K562 (cell line): ENCODE measurements at regions not wholly inside any gene's neighbourhood (a gene's known extent, or its start where the extent isn't known, plus 50 kb on each side); places are given as distances from the start of the nearest gene placed in this dataset.

Experiments
- CEBPB ChIP-seq: fragments of 450-650 bp; IDR thresholded peaks from 2 replicates; pipeline ENCODE4 v1.6.1; 2016; ENCODE audit warnings: missing genetic modification characterization, missing compliant biosample characterization
- EP300 ChIP-seq: IDR thresholded peaks from 2 replicates; pipeline ENCODE4 v1.6.1; 2012; ENCODE audit warnings: low read length, improper control_type of control experiment
- MITF ChIP-seq: IDR thresholded peaks from 2 replicates; pipeline ENCODE4 v1.6.1; 2014; ENCODE audit warnings: antibody characterized with exemption
- NFXL1 ChIP-seq: fragments of 450-650 bp; formaldehyde crosslinking; IDR thresholded peaks from 2 replicates; pipeline ENCODE4 v1.4.0; 2021; ENCODE audit warnings: mild to moderate bottlenecking
- PHF21A ChIP-seq: fragments of 450-650 bp; IDR thresholded peaks from 2 replicates; pipeline ENCODE4 v1.6.1; 2017; ENCODE audit warnings: low read depth, borderline replicate concordance
- YY1 ChIP-seq, 3 experiments: IDR thresholded peaks; 2 replicates each; pipeline ENCODE4 v1.6.1; 2011; ENCODE audit warnings: low read length in 2 of 3, mild to moderate bottlenecking in 2 of 3, moderate library complexity in 2 of 3, borderline replicate concordance in 1 of 3, control low read depth in 1 of 3, low read depth in 1 of 3; ENCODE audit not compliant: insufficient read depth in 3 of 3, insufficient replicate concordance in 2 of 3, control insufficient read depth in 1 of 3, insufficient read length in 1 of 3; ENCODE audit errors: extremely low read depth in 1 of 3
- ZBTB7A ChIP-seq: IDR thresholded peaks from 2 replicates; pipeline ENCODE4 v1.6.1; 2011; ENCODE audit warnings: low read depth, mild to moderate bottlenecking, low read length, moderate library complexity, borderline replicate concordance; ENCODE audit not compliant: control insufficient read depth
- ZNF174 ChIP-seq: fragments of 250-450 bp; sonication (Bioruptor Pico); IDR thresholded peaks from 2 replicates; pipeline ENCODE4 v1.4.0; 2020; ENCODE audit warnings: mild to moderate bottlenecking
- ZNF3 ChIP-seq: fragments of 250-450 bp; sonication (Bioruptor Pico); IDR thresholded peaks from 2 replicates; pipeline ENCODE4 v1.5.0; 2021; ENCODE audit warnings: mild to moderate bottlenecking, moderate library complexity

GRCh38 chr5:92019376-92019990 is 636.4 kb upstream of the ARRDC3 start:
- TF ChIP-seq MITF (no peak), CEBPB (no peak), PHF21A (no peak), YY1 (IDR thresholded peaks at IDR 0.05; ENCODE audit: borderline replicate concordance in 1 of 3, control insufficient read depth in 1 of 3, extremely low read depth in 1 of 3, insufficient read depth in 3 of 3, insufficient read length in 1 of 3, insufficient replicate concordance in 2 of 3, low read depth in 1 of 3, low read length in 2 of 3) (no peak), NFXL1 (CRISPR knock-in tag) (no peak), ZNF3 (CRISPR knock-in tag) (no peak), ZBTB7A (no peak), EP300 (no peak), ZNF174 (CRISPR knock-in tag) (no peak)
